COLO668 (cell line): ENCODE measurements at regions not wholly inside any gene's neighbourhood (a gene's known extent, or its start where the extent isn't known, plus 50 kb on each side); places are given as distances from the start of the nearest gene placed in this dataset.
A peak's percentile ranks its signal among the peaks of the same experiment; 100 is the strongest.

ENCODE experiments used
- DNase-seq: peaks from one replicate; lab custom pipeline; 2025; ENCODE audit not compliant: unreplicated experiment; lab: John Stamatoyannopoulos, UW

DNA sequence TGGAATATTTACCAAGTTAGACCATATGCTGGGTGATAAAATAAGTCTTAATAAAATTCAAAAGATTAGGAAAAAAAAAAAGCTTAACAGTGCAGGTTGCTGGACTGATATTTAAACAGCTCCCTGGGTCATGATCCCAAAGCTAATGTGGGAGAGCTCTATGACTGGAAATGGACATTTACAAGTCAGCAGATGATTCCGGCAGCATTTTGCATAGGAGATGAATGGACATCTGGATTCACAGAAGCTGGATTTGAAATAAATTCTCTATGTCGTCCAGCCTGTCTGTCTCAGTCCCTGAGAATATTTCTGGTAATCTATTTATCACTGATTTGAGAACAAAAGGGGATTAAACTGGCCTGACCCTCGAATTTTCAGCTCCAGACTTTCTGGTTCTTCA is 52.3 kb upstream of the KLHL25 start:
- no peak for DNase-seq

DNA sequence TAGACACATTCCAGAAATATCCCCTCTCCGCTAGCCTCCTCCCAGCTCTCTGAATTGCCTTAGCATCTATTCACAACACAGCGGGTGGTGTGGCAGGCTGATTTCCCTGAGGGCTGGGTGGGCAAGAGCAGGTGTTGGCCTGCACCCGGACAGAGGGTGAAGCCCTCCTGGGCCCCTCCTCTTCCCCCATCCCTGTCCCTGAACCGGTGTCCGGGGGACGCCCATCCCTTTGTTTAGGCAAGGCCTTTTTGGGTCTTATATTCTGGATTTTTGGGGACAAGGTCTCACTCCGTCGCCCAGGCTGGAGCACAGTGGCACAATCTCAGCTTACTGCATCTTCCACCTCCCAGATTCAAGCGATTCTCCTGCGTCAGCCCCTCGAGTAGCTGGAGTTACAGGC is 55.2 kb upstream of the KLHL25 start:
- DNase-seq: no peak

DNA sequence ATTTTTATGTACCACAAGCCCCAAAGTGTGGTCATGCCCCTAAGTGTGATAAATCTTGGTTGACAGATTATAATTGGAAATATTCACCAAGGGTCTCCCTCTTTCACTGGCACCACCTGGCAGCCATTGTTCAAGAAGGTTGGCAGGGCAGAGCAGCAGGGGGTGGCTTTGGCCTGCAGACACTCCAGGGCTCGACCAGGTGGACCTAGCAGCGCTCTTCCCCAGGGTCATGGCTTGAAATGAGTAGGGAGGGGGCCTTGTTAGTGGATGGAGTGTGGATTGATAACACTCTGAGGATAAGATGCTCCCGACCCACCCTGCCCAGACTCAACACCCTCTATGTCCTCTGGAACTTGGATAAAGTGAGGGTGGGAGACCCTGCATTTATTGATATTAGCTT is 58.2 kb upstream of the KLHL25 start:
- no peak for DNase-seq

DNA sequence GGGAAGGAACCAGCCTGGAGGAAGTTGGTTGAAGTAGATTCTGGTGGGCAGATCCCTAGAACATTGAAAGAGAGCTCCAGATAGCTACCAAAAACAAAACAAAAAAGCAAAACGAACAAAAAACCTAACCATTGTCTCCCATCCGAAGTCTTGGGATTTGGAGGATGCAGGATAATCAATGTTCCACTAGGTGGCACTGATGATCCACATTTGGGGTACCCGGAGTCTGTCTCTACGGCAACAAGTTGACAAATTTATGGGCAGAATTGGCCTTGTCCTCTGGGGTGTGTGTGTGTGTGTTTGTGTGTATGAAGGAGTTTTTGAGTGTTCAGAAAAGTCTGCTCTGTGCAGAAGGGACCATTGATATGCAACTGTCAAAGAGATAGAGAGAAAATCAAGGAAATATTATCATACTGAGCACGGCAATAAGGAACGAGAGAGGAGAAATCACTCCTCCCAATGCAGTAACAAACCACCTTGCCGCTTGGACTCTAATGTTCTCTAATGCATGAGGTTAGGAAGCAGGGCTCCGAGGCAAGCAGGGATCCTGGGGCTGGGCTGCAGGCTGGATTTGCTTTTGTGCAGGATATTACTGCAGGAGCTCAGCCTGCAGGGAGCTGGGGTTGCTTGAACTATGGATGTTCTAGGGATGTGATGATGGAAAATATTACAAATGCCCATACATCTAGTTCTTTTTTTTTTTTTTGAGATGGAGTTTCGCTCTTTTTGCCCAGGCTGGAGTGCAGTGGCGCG is 59.8 kb upstream of the KLHL25 start:
- DNase-seq: peak; percentile 37

DNA sequence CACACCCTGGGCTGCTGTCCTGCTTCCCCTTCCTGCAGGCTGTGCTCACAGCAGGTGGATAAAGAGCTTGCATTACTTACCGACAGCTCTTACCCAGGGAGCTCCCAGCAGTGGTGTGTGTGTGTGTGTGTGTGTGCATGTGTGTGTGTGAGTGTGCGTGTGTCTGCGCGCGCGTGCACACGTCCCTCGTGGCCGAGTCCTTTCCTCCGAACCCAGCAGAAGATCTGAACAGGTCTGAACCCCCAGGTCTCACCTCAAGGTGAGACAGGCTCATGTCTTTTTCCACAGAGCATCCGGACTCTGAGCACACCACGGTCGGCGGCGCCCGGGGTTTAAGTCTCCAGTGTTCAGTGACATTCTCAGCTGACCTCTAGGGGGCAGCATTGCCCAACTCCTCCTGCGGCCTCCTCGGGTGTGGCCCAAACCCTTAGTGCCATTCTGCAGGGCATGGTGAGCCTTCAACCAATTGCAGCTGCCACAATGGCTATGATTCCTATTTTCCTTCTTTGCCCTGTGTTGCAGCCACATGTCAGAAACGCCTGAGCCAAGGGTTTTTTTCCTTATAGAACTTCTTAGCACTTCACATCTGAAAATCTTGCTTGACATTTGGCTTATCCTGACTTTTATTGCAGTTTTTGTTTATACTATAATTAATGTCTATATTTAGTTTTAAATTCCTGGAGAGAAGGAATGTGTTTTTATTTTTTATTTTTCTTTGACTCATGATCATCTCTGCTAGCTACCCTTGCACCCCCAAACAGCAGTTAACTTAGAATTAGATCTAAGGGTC is 64.1 kb upstream of the KLHL25 start:
- DNase-seq: peak; percentile 66

DNA sequence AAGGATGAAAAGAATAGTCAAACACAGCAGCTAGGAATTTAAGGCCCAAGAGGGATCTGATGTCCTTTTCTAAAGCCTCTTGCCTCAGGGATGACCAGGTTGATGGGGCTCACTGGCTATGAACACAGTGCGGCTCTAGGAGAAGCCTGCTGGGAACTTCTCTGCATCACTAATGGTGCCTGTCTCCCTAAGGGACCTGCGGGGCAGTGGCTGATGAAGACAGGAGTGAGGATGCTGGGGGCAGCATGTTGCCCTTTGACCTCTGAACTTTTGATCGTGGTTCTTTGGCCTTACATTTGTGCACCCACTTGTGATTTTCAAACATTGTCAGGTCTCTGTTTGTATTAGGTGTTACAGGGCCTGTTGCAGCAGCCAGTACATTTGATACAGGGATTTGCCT is 64.9 kb upstream of the KLHL25 start:
- no peak for DNase-seq

DNA sequence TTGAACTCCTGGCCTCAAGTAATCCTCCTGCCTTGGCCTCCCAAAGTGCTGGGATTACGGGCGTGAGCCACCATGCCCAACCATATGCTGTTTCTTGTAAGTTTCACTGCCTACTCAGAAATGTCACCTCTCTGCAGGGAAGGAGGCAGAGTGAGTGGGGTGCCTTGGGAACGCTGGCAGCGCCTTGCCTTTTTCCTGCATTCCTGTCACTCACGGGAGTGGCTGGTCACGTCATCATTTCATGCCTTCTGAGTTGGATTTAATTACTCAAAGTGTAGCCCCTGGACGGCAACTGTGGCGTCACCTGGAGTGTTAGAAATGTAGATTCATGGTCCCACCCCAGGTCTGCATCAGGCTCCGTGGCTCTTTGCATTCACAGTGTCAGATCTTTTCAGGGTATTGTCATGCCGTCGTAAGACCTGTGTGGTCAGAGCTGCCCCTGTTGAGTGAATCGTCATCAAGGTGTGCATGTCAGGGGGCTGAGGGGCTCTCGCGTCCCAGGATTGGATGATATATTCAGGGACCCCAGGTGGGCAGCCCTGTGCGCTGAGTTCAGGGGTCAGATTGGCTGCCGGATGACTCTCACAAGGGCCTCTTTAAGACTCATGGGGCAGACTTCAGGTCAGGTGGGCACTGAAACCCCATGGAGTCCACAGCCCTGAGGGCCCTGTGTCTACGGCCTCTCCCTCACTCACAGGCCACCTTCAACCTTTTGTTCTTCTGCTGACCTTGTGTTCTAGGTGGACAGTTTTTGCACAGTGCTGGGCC is 65.9 kb upstream of the KLHL25 start:
- no peak for DNase-seq

DNA sequence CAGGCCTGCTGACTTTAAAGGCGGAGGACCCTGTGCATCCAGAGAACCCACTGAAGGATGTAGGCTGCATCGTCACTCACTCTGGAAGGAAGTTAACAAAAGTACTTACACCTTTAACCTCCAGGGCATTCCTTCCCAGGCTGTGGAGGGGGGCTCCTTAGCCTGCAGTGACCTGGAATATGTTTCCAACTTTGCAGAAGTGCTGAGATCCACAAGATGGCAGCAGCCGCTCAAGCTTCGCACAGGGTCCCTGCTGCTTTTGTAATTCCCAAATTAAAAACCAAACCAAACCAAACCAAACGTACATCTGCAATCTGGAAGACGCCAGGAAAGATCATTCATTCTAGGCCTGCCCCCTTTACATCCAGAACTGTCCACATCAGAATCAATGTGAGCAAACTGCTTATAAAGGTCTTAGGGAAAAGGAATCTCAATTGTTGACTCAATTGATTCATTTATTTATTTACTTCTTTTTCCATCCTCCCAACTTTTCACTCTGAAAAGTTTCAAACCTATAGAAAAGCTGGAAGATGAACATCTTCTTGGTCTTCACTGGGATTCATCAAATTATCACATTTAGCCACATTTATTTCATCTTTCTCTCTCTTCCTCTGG is 70.5 kb upstream of the KLHL25 start:
- peak; percentile 14 for DNase-seq

DNA sequence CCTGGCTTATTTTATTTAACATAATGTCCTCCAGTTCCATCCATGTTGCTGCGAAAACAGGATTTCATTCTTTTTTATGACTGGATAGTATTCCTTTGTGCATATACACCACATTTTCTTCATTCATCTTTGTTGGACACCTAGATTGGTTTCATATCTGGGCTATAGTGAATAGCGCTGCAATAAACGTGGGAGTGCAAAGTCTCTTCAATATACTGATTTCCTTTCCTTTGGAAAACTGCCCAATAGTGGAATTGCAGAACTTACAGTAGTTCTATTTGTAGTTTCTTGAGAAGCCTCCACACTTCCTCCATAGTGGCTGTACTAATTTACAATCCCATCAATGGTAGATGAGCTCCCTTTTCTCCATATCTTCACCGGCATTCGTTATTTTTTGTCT is 72.5 kb upstream of the KLHL25 start:
- DNase-seq: no peak

DNA sequence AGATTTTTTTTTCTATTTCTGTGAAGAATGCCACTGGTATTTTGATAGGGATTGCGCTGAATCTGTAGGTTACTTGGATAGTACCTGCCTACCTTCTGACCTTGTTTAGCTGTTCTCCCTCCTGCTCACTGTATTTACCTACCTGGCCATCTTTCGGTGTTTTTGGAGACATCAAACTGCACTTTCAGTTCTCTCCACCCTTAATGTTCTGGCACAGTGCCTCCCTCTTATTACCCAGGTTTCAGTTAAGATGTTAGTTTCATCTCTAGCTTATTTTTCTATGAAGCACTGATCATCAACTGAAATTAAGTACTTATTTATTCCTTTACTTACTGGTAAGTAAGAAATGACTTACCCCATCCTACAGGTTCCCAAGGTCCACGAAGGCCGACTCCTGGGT is 74.4 kb upstream of the KLHL25 start:
- no peak for DNase-seq

DNA sequence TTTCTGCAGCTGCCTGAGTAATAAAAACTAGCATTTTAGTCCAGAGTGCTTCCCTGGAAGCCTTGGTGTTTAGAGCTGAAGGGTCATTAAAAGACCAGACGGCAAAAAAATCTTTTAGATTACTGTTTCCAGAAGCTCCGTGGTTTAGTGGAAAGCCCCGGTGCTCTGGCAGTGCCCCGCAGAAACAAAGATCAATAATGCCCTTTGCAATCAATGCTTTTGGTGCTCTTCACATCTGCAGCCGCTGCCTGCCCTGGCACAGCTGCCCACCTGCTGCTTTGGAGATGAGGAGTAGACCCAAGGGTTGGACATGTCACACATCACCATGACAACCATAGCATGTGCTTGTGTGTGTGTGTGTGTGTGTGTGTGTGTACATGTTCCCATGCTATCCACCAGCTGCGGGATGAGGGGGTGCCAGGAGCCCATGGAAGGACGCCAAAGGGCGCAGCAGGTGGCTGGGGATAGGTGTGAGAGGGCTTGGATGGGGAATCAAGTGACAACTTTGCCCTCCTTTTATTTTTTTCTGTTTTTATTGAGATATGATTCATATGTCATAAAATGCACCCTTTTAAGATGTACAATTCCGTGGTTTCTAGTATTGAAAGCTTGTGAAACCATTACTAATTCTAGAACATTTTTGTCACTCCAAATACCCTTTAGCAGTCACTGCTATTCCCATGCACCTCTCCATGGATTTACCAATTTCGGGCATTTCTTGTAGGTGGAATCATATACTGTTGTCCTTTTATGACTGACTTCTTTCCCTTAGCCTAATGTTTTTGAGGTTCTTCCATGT is 75.7 kb upstream of the KLHL25 start:
- peak; percentile 8 for DNase-seq

DNA sequence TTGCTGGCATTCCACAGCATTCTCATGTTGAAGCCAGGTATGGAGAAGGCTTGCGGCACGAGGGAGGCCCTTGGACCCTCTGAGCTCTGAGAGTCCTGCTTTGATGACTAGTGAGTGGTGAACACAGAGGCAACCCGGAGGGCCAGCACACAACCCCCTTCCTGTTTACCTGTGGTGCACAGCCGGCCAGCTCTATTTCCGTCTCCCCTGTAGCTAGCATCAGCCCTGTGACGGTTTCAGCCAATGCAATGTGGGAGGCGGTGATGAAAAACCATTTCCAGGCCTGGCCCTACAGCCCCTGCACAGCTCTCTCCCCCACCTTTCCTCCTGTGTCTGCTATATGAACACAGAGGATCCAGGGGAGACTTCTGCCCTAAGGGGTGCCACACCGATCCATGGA is 76.8 kb upstream of the KLHL25 start:
- no peak for DNase-seq

DNA sequence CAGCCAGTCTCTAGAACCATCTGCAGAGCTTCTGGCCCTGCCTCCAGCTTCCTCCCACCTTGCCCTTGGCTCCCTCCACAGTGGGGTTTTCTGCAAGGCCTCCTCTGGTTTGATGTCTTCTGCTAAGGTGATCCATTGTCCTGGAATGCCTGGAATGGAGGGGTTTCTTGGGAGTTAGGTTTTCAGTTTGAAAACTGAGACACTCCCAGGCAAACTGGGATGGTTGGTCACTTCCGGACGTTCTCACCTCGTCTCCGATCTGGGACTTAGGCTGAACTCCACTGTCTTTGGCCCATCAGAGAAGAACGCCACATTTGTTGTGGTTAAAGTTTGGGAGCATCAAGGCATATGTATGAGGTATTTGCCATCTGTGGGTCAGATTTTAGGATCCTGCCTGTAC is 77.4 kb upstream of the KLHL25 start:
- DNase-seq: no peak

DNA sequence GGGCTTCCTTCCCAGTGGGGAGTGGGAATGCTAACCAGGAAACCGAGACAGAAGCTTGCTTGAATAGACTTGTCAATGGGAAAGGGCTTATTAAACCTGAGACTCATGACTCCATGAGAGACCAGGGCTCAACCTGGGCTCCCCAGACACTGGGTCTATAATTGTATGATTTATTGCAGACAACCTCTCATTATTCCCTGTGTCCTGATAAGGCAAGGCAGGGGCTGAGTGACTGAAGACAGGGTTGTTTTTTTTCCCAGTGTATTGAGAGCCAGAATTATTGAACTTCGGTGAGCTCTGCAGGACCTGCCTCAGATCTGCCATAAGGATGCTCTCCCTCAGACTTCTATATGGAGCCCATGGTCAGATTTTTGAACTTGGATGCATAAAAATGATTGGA is 79.5 kb upstream of the KLHL25 start:
- no peak for DNase-seq

DNA sequence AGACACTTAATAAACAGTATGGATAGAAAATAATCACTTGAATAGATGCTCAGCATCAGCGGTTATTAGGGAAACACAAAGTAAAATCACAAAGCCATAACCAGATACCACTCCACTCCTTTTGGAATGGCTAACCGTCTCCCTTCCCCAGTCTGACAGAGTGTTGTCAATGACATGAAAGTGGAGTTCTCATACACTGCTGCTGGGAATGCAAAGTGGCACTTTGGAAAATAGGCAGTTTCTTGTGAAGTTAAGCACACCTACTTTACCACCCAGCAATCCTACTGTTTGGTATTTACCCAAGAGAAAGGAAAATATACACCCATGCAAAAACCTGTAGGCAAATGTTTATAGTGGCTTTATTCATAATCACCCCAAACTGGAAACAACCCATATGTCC is 81.0 kb upstream of the KLHL25 start:
- DNase-seq: no peak

DNA sequence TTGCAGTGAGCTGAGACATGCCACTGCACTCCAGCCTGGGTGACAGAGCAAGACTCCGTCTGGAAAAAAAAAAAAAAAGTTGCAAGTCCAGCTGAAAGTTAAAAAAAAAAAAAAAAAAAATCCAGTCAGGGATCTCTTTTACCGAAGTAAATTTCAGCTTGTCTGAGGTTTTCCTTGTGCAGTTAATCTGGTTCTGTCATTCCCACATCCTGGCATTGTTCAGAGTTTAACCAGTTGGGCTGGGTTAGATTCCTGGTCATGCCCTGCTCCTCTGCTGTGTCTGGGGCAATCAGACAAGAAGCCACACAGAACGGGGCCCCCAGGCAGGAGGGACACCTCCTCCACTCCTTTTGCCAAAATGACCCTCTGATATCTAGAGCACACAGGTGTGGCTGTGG is 84.1 kb upstream of the KLHL25 start:
- DNase-seq: no peak

DNA sequence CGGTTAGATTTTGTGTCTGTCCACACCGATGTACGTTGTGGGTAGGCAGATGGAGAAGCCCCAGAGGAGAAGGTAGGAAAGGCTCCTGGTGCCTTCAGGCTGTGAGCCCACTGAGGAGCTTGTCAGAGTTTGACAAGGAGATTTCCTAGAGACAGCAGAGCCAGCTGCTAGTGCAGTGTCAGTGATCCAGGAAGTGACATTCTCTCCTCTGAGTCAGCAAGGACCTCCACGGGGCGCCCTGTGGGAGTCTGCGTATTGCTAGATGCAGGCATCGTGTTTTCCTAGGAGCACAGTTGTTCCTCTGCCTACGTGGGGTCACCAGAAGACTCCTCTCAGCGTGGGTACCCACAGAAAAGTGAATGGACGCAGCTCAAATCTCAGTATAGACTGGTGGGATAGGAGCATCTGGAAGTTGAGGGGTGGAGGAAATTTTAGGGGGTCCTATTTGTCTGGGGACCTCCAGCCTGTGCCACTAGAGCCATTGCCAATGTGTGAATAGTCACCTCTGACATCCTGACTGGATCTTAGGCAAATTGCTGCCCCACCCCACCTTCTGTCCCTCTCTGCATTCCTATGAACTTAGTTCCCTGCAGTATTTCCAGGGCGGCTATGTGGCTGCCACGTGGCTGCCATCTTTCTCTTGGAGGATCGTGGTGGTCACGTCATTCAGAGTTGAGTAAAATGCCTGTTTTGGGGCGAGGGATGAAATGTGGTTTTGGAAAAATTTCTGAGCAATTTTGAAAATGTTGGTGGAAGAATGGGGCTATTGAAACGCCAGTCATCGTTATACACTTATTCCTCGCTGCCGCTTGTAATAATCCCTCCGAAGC is 84.8 kb upstream of the KLHL25 start:
- no peak for DNase-seq

DNA sequence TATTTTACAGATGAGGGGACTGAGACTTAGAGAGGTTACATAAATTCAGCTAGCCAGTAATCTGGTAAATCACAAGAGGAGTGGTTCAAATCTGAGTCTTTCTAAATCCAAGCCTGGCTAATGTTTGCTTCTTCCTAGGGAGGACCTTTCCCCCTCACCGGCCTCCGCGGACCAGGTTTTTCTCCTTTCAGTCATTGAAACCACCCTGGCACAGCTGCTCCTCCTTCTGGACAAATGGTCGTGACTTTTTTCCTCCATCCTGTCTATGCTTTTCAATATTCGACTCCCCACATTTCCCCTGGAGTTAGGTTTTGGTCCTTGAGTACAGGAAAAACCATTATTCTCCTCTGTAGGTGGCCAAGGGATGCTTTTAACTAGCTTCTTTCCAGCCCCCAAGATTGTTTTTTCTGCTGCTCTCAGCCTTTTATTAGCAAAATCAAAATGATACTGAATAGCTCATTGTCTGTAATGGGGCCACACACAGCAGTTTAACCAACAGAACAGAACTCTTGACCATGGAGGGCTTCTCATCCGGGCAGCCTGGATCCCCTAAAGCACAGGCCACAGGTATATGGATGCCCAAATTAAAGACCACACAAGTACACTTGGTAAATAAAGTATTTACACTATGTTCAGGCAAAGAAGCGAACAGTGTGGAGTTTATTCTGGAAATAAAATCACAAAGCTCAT is 85.9 kb upstream of the KLHL25 start:
- DNase-seq: no peak

DNA sequence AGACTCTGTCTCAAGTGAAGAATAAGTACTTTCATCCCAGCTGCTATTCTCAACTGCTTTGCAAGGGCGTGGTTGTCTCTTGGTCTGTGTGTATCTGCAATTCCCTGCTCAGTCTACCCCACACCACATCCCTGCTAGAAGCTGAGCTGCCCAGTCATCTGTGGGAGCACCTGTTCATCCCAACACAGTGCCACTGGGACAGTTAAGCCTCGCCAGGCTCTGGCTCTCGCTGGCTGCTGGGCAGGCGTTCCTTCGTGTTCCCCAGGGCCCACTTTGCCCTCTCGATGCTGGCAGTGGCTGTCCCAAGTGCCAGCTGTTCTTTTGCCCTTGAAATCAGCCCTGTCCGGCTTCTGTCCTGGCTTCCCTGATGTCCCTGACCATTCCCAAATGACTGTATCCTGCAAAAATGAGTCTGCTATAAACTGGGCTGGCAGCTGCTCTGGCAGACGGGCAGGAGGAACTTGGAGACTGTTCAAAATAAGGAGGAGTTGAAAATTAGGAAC is 91.6 kb upstream of the KLHL25 start:
- DNase-seq: no peak
